ENCODE measurements at regions not wholly inside any gene's neighbourhood (a gene's known extent, or its start where the extent isn't known, plus 50 kb on each side); places are given as distances from the start of the nearest gene placed in this dataset.

GRCh38 chr6:144939921-144940320 lies 654.8 kb downstream of the UTRN start:
- TF ChIP-seq CTCF (IDR thresholded peaks at IDR 0.05) (no peak), POLR2A (IDR thresholded peaks at IDR 0.05) (no peak)
